ENCODE measurements at regions not wholly inside any gene's neighbourhood (a gene's known extent, or its start where the extent isn't known, plus 50 kb on each side); places are given as distances from the start of the nearest gene placed in this dataset.
"Not testable (repeated sequence)": the region's sequence is repeated elsewhere in the genome, so short reads cannot be mapped to it uniquely, and the experiment has no call there.

- Histone ChIP-seq H3K9ac (ENCODE audit: low read length) (no peak overlapping the region), H3K9me3 (ENCODE audit: low read length) (no peaks in the 10 kb centered on the region), H3K27ac (ENCODE audit: low read length) (no peak overlapping the region), H4K20me1 (ENCODE audit: low read length) (no peaks in the 10 kb centered on the region), H3K4me2 (ENCODE audit: low read length) (no peak overlapping the region), H3K79me2 (ENCODE audit: low read length) (no peaks in the 10 kb centered on the region), H3K9me2 (replicated peaks; ENCODE audit: low read length) (no peaks in the 10 kb centered on the region), H3K4me1 (ENCODE audit: insufficient read depth, low read length) (peaks cover 14% of the 10 kb centered on the region), H3K36me3 (ENCODE audit: low read depth, low read length) (no peaks in the 10 kb centered on the region), H3K27me3 (ENCODE audit: low read length) (no peaks in the 10 kb centered on the region), H2AFZ (ENCODE audit: low read length) (no peak overlapping the region), H3K4me3 (ENCODE audit: low read length) (no peak overlapping the region), H3F3A (ENCODE audit: low read length, unreplicated experiment) (no peaks in the 10 kb centered on the region)
- no peak for TF ChIP-seq EZH2 (IDR thresholded peaks at IDR 0.05; ENCODE audit: low read length, unreplicated experiment)
- no peak for TF ChIP-seq EZH2phosphoT487 (IDR thresholded peaks at IDR 0.05; ENCODE audit: borderline replicate concordance, low read length)
- TF ChIP-seq CTCF (conservative IDR thresholded peaks at IDR 0.05; ENCODE audit: low read depth, low read length), result no peak
- no peak for DNase-seq
- POLR2A ChIA-PET (ENCODE audit: unreplicated experiment), result no interaction called here
- intact Hi-C loops (cut with micrococcal nuclease), result no loop called here
- ATAC-seq, result no peak
- CTCF ChIA-PET, result interaction anchor here (0.6 kb wide), 1 partner anchor 430 kb away, joined by 4 read pairs; no protein-coding TSS in a partner anchor
- BruUV-seq (replicated peaks), result no TSS peak
Measured at GRCh38 chr20:50360921-50361320, 149.3 kb upstream of the PTPN1 start.

GRCh38 chr20:50362177-50362576 is 148.0 kb upstream of the PTPN1 start:
- DNase-seq; H3K4me3 ChIP-seq (ENCODE audit: low read length); H3K36me3 ChIP-seq (ENCODE audit: low read depth, low read length); intact Hi-C loops (cut with micrococcal nuclease); H3K79me2 ChIP-seq (ENCODE audit: low read length); H3K9ac ChIP-seq (ENCODE audit: low read length); H4K20me1 ChIP-seq (ENCODE audit: low read length); POLR2A ChIA-PET (ENCODE audit: unreplicated experiment); H3K9me2 ChIP-seq (replicated peaks; ENCODE audit: low read length); H3K27me3 ChIP-seq (ENCODE audit: low read length); H3K9me3 ChIP-seq (ENCODE audit: low read length); ATAC-seq; H3K27ac ChIP-seq (ENCODE audit: low read length); H3F3A ChIP-seq (ENCODE audit: low read length, unreplicated experiment); H3K4me2 ChIP-seq (ENCODE audit: low read length); BruUV-seq (replicated peaks); H2AFZ ChIP-seq (ENCODE audit: low read length): not testable (repeated sequence)
- CTCF ChIA-PET, result interaction anchor here (0.6 kb wide), 1 partner anchor 47 kb away, joined by 3 read pairs; no protein-coding TSS in a partner anchor
- peaks cover 22% of the 10 kb centered on the region for H3K4me1 ChIP-seq (ENCODE audit: insufficient read depth, low read length)

GRCh38 chr20:50363027-50363426 is 147.2 kb upstream of the PTPN1 start:
- Histone ChIP-seq H3K9ac (ENCODE audit: low read length) (no peak overlapping the region), H3K36me3 (ENCODE audit: low read depth, low read length) (no peaks in the 10 kb centered on the region), H3K9me2 (replicated peaks; ENCODE audit: low read length) (no peaks in the 10 kb centered on the region), H4K20me1 (ENCODE audit: low read length) (no peaks in the 10 kb centered on the region), H3K4me2 (ENCODE audit: low read length) (no peak overlapping the region), H3K79me2 (ENCODE audit: low read length) (no peaks in the 10 kb centered on the region), H3K9me3 (ENCODE audit: low read length) (no peaks in the 10 kb centered on the region), H3K4me3 (ENCODE audit: low read length) (no peak overlapping the region), H3F3A (ENCODE audit: low read length, unreplicated experiment) (no peaks in the 10 kb centered on the region), H3K27me3 (ENCODE audit: low read length) (no peaks in the 10 kb centered on the region), H2AFZ (ENCODE audit: low read length) (no peak overlapping the region), H3K27ac (ENCODE audit: low read length) (no peak overlapping the region), H3K4me1 (ENCODE audit: insufficient read depth, low read length) (peaks cover 22% of the 10 kb centered on the region)
- ChIA-PET POLR2A (ENCODE audit: unreplicated experiment) (no interaction called here), CTCF (interaction anchor here (0.6 kb wide), 1 partner anchor 47 kb away, joined by 3 read pairs; no protein-coding TSS in a partner anchor)
- intact Hi-C loops (cut with micrococcal nuclease), result no loop called here
- no peak for DNase-seq
- no TSS peak for BruUV-seq (replicated peaks)
- ATAC-seq, result no peak
- TF ChIP-seq CTCF (conservative IDR thresholded peaks at IDR 0.05; ENCODE audit: low read depth, low read length) (no peak), EZH2phosphoT487 (IDR thresholded peaks at IDR 0.05; ENCODE audit: borderline replicate concordance, low read length) (no peak), EZH2 (IDR thresholded peaks at IDR 0.05; ENCODE audit: low read length, unreplicated experiment) (no peak)
